Left ventricle myocardium inferior (tissue), 1 donor: ENCODE measurements at regions not wholly inside any gene's neighbourhood (a gene's known extent, or its start where the extent isn't known, plus 50 kb on each side); places are given as distances from the start of the nearest gene placed in this dataset.

Experiments used
- DNase-seq: peaks from one replicate; pipeline ENCODE4 v3.0.0-alpha.2; 2020
- H3K27ac ChIP-seq: fragments of 200-600 bp; replicated peaks from 2 replicates; pipeline ENCODE4 v1.8.0; 2021
- H3K27me3 ChIP-seq: fragments of 200-600 bp; 2 replicates; pipeline ENCODE4 v1.8.0; 2021; ENCODE audit warnings: low read depth
- H3K36me3 ChIP-seq: fragments of 200-600 bp; 2 replicates; pipeline ENCODE4 v1.8.0; 2021
- H3K4me1 ChIP-seq: fragments of 200-600 bp; 2 replicates; pipeline ENCODE4 v1.8.0; 2021
- H3K4me3 ChIP-seq: fragments of 200-600 bp; 2 replicates; pipeline ENCODE4 v1.8.0; 2021; ENCODE audit warnings: mild to moderate bottlenecking, moderate library complexity
- H3K9me3 ChIP-seq: fragments of 200-600 bp; replicated peaks from 2 replicates; pipeline ENCODE4 v1.8.0; 2021
- intact Hi-C: fragments of 100-400 bp; cut with micrococcal nuclease; formaldehyde crosslinking; loops from one replicate; pipeline ENCODE4 v1.11.0; 2022
- TF ChIP-seq, protein P1 (sequence below): fragments of 200-600 bp; IDR thresholded peaks from 2 replicates; pipeline ENCODE4 v1.8.0; 2021; ENCODE audit warnings: antibody characterized with exemption, mild to moderate bottlenecking, borderline replicate concordance
- donor health status: DM: no; HTN: yes; CAD: no; lungs with severe emphysema.

DNA sequence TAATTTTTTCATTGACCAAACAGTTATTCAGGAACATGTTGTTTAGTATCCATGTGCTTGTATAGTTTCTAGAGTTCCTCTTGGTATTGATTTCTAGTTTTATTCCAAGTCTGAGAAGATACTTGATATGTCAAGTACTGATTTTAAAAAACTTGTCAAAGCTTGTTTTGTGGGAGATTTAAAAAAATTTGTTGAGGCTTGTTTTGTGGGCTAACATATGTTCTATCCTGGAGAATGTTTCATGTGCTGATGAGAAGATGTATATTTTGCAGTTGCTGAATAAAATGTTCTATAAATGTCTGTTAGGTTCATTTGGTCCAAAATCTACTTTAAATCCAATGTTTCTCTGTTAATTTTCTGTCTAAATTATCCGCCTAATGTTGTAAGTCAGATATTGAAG lies 1065.1 kb upstream of the WWC1 start:
- no peak for DNase-seq
- H3K4me1 ChIP-seq, result no peaks in the 10 kb centered on the region
- no peaks in the 10 kb centered on the region for H3K27me3 ChIP-seq
- TF ChIP-seq, protein P1, sequence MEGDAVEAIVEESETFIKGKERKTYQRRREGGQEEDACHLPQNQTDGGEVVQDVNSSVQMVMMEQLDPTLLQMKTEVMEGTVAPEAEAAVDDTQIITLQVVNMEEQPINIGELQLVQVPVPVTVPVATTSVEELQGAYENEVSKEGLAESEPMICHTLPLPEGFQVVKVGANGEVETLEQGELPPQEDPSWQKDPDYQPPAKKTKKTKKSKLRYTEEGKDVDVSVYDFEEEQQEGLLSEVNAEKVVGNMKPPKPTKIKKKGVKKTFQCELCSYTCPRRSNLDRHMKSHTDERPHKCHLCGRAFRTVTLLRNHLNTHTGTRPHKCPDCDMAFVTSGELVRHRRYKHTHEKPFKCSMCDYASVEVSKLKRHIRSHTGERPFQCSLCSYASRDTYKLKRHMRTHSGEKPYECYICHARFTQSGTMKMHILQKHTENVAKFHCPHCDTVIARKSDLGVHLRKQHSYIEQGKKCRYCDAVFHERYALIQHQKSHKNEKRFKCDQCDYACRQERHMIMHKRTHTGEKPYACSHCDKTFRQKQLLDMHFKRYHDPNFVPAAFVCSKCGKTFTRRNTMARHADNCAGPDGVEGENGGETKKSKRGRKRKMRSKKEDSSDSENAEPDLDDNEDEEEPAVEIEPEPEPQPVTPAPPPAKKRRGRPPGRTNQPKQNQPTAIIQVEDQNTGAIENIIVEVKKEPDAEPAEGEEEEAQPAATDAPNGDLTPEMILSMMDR, result no peak
- no peaks in the 10 kb centered on the region for H3K36me3 ChIP-seq
- intact Hi-C loops, result no loop called here
- H3K4me3 ChIP-seq, result no peak overlapping the region
- H3K9me3 ChIP-seq, result peaks cover 32% of the 10 kb centered on the region
- H3K27ac ChIP-seq, result no peak overlapping the region

DNA sequence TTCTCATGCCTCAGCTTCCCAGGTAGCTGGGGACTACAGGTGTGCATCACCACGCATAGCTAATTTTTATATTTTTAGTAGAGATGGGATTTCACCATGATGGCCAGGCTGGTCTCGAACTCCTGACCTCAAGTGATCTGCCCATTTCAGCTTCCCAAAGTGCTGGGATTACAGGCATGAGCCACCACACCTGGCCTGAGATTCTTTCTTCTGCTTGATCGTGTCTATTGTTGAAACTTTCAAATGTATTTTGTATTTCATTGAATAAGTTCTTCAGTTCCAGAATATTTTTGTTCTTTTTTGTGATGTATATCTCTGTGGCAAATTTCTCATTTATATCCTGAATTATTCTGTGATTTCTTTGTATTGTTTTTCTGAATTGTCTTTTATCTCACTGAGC lies 1063.3 kb upstream of the WWC1 start:
- intact Hi-C loops, result no loop called here
- TF ChIP-seq, protein P1, result no peak
- Histone ChIP-seq H3K36me3 (no peaks in the 10 kb centered on the region), H3K27me3 (no peaks in the 10 kb centered on the region), H3K4me1 (no peaks in the 10 kb centered on the region), H3K4me3 (no peak overlapping the region), H3K9me3 (peaks cover 32% of the 10 kb centered on the region), H3K27ac (no peak overlapping the region)
- DNase-seq, result no peak

DNA sequence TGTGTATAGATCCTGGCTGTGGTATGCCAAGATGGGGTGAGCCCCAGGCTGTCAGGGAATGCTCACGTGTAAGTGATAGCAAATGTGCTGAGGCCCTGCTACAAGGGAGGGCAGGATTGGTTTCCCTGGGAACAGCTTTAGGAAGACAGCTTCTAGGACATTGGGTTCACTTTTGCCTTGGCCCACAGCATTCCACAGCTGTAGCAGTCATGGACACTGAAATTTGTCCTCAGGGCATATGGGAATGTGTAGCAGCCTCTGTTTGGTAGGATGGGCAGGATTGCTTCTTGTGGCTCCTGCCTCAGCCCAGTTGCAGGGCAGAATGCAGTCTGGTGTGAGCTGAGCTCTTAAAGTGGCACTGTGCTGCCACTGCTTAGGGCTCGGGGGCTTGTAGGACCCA lies 1061.7 kb upstream of the WWC1 start:
- Histone ChIP-seq H3K9me3 (peaks cover 33% of the 10 kb centered on the region), H3K27me3 (no peaks in the 10 kb centered on the region), H3K4me1 (no peaks in the 10 kb centered on the region), H3K4me3 (no peak overlapping the region), H3K27ac (no peak overlapping the region), H3K36me3 (no peaks in the 10 kb centered on the region)
- TF ChIP-seq, protein P1, result no peak
- intact Hi-C loops, result no loop called here
- no peak for DNase-seq

DNA sequence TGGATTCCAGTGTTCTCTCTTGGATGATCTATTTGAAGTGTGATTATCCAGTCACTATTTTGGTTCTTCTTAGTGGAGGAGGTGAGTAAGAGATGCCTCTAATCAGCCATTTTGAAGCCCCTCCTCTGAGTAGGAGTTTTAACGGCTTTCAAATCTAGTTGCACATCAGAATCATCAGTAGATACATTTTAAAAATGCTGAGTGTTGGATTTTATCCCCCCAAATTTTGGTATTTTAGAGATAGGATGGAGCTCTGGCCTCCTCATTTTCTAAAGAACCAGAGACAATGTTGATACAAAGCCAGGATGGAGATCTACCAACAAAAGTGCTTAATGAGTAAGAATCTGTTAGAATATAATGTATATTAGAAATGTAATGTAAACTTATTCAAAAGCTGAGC lies 1061.0 kb upstream of the WWC1 start:
- no peaks in the 10 kb centered on the region for H3K36me3 ChIP-seq
- TF ChIP-seq, protein P1, result no peak
- no peaks in the 10 kb centered on the region for H3K4me1 ChIP-seq
- peaks cover 39% of the 10 kb centered on the region for H3K9me3 ChIP-seq
- H3K4me3 ChIP-seq, result no peak overlapping the region
- H3K27me3 ChIP-seq, result no peaks in the 10 kb centered on the region
- no peak for DNase-seq
- no peak overlapping the region for H3K27ac ChIP-seq
- intact Hi-C loops, result no loop called here

DNA sequence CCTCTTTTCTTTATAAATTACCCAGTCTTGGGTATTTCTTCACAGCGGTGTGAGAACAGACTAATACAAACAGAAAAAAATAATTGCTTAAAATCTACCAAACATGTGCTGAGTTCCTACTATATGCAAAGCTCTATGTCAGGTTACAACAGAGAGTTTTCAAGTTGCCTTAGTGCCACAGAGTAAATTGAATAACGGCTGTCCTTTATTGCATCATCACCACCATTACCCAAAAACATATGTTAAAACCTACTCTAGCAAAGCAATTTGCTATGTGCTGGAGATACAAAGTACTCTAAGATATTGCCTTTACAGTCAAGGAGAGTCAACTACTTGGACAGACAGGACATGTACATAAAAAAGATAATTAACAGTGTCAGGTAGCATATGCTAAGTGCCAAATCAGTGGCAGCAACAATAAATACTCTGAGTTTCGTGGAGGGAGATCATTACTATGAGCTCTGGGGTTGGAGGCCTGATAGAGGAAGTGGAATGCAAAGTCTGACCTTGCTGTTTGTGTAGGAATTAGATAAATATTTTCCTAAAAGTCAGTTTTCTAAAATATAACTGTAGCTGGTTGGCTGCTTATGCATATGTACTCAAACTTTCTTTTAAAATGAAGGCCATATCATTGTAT lies 1058.7 kb upstream of the WWC1 start:
- intact Hi-C loops, result no loop called here
- H3K36me3 ChIP-seq, result no peaks in the 10 kb centered on the region

More for the DNA sequence above, 1058.7 kb upstream of the WWC1 start:
- no peak for DNase-seq
- Histone ChIP-seq H3K27me3 (no peaks in the 10 kb centered on the region), H3K4me1 (no peaks in the 10 kb centered on the region), H3K9me3 (peaks cover 35% of the 10 kb centered on the region), H3K4me3 (no peak overlapping the region), H3K27ac (no peak overlapping the region)
- TF ChIP-seq, protein P1, result no peak
